ENCODE measurements at regions not wholly inside any gene's neighbourhood (a gene's known extent, or its start where the extent isn't known, plus 50 kb on each side); places are given as distances from the start of the nearest gene placed in this dataset.
"Not testable (repeated sequence)": the region's sequence is repeated elsewhere in the genome, so short reads cannot be mapped to it uniquely, and the experiment has no call there.

- no peak for DNase-seq (ENCODE audit: low spot score)
These were observed 180.6 kb downstream of the FAM43A start for GRCh38 chr3:194866236-194866635.

GRCh38 chr3:194867270-194867983 lies 181.7 kb downstream of the FAM43A start:
- DNase-seq (ENCODE audit: low spot score) = no peak

- DNase-seq (ENCODE audit: low spot score) = no peak
These were observed 183.1 kb downstream of the FAM43A start for GRCh38 chr3:194868831-194869230.

DNA sequence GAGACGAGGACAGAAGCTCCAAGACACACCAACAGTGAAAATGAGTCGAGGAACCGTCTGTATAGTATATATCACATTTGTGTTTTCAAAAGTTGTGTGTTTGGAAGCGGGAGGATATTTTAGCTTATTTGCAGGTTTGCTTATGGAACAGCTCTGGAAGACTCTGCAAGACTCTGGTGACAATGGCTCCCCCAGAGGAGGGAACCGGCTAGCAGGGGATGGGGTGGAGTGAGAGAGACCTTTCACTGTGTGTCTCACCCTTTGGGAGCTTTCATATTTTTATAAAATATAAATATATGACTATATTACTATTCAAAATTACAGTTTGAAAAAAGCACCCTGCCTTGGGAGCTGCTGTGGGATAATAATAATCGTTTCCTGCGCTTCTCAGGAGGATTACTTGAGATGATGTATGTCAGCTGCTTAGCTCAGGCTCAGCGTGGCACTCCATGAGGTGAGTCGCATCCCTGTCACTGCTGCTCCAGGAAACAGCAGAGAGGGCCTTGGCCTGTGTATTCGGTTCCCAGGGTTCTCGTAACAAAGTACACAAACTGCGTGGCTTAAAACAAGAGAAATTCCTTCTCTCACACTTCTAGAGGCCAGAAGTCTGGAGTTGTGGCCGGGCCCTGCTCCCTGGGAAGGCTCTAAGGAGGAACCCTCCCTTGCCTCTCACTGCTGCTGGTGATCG lies 183.9 kb downstream of the FAM43A start:
- no peak for DNase-seq (ENCODE audit: low spot score)

DNA sequence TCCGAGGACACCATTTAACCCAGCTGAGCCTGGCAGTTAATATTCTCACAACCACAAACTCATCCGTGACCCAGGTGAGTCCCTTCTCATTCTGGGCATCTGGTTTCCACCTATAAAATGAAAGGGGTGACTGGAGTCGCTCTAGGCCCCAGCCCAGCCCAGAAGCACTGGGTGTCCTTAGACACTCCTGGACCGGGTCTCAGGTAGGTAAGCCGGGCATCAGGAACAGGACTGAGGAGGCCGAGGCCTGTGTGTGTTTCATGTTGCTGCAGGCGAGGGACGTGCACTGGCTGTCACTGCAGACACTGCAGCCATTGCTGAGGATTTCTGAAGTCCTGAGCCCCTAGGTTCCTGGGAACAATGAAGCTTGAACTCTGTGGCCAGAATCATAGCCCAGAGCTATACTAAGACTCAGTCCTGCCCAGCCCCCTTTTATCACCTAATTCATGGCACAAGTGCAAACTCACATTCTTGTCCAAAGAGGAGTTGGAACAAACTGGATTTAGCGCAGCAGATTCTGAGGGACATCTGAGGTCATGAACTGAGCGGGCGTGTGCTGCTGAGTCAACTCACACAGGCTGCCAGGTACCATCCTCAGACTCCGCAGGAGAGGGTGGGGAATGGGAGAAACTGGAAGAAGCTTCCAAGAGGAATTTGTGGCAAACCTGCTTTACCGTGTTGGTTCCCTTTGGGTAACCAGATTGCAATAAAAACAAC lies 184.9 kb downstream of the FAM43A start:
- DNase-seq (ENCODE audit: low spot score) = no peak

GRCh38 chr3:194871143-194871863 lies 185.6 kb downstream of the FAM43A start:
- DNase-seq (ENCODE audit: low spot score) = no peak

- no peak for DNase-seq (ENCODE audit: low spot score)
These were observed 186.4 kb downstream of the FAM43A start for GRCh38 chr3:194871864-194872668.

- no peak for DNase-seq (ENCODE audit: low spot score)
These were observed 186.9 kb downstream of the FAM43A start for GRCh38 chr3:194872669-194872977.

GRCh38 chr3:194873474-194873873 lies 187.8 kb downstream of the FAM43A start:
- DNase-seq (ENCODE audit: low spot score) = not testable (repeated sequence)

DNA sequence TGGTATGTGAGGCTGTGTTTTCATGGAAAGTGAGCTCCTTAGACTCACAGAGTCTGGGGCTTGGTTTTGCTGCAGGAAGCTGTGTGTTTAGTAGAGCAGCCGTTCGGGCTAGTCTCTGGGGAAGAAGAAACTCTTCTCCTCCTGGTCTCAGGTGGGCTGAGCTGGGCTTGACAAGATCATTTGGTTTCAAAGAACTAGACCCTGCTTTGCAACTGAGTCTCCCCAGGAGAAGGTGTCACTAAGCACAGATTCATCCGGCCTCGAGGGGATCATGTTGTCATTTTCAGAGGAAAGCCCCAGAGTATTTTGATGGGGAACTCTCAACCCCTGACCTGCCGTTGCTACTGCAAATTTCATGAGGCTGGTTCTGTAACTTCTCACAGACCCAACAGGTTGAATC lies 188.5 kb downstream of the FAM43A start:
- DNase-seq (ENCODE audit: low spot score) = no peak

DNA sequence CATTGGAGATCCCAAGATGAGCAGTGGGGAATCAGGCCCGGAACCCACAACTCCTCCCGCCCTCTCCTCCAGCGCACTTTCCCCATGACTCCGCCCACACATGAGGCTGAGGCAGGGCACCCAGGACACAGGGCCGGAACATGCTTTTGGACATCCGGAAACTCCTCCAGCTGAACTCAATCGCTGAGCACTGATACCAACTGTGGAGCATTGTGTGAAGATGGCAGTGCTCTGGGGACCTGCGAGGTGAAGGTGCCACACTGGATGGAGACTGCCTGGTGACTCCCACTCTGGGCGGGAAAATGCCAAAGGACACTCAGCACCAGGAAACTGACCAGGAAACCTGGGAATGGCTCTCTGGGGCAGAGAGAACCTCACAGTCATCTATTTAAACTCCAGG lies 189.1 kb downstream of the FAM43A start:
- no peak for DNase-seq (ENCODE audit: low spot score)

DNA sequence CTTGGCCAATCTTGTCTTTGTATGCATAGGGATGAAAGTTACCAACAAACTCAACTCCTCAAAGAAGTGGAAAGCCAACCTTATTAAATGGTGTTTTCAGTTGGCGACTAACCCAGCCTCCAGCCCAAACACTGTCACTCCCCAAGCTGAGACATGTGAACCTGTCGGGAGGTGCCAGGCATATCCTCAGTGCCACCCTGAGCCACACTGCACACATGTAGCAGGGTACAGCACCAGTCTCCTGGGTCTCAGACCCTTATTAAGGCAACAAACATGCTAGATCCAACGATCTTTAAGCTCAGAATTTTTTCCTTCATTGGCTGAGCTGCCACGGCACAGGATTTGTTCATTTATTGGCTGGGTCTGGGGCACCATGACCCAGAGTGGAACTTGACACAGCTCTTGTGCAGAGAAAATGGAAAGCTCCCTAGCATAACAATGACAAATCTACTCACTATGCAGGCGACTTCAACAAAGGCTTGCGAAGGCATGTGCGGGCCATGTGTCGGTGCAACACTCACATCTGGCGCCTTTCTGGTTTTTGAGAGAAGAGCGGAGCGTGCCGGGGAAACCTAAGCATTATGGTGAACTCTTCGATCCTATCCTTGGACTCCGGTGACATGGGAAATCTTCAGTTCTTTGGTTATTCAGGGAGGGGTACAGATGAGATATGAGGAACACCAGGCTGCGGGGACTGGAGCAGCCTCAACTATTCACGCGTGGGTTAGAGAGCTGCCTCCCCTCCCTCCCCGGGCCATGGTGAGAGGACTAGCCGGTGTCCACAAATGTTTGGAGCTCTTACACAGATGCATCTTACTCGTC lies 190.1 kb downstream of the FAM43A start:
- no peak for DNase-seq (ENCODE audit: low spot score)

DNA sequence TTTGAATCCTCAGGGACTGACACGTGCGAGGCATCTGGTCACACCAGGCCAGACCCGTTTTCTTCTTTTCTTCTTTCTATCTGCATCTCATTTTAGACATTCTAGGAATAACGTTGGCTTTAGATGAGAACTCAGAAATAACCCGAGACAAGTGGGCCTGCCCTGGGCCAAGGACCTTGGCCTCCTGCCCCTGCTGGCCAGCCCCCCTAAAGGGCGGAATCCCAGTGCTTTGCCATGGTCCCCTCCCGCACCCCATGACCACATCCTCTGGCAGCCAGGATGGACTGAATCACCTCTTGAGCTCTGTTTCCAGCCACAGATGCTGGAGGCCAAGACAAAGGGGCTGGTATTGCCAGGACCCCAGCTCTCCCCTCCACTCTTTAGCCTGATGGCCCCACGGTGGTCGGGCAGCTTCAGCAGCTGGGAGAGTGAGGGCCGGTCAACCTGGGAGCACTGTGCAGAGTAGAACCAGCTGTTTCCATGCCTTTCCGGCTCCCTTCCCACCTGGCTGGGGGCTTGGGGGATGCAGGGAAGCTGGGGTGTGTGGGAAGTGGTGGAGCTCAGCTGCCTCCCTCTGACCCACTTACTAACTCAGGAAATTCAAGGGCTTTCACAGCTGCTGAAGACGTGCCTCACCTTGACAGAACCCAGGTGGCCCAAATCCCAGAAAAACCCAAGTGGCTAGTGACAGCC lies 190.9 kb downstream of the FAM43A start:
- no peak for DNase-seq (ENCODE audit: low spot score)

- no peak for DNase-seq (ENCODE audit: low spot score)
These were observed 191.8 kb downstream of the FAM43A start for GRCh38 chr3:194877291-194878119.

DNA sequence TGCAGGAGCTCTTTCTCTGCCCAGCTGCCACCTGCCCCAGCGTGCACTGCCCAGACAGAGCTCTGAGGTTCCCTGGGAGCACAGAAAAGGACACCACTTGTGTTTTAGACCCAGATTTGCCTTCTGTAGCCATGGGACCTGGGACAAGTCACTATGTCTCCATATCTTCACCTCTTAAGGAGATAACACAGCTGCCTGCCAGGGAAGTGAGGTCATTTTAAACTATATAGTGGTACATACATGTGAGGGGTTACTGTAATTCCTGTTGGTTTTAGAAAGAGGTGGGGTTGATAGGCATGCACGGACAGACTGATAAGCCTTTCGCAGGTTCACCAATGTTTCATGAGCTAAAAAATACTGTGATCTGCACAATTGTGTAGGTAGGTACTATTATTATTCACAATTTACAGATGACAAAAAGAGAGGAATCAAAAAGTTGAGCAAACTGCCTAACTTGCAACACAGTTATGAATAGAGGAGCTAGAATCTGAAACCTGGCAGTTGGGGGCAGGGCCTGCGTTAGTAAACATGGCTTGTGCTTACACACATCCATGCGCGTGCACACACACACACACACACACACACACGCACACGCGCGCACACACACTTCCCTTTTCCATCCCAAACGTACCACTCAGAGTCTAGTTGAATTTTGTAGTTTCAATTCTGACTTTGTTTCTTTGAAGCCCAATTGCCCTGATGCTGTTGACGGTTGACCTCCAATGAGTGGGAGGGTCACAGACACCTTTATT lies 193.6 kb downstream of the FAM43A start:
- no peak for DNase-seq (ENCODE audit: low spot score)

DNA sequence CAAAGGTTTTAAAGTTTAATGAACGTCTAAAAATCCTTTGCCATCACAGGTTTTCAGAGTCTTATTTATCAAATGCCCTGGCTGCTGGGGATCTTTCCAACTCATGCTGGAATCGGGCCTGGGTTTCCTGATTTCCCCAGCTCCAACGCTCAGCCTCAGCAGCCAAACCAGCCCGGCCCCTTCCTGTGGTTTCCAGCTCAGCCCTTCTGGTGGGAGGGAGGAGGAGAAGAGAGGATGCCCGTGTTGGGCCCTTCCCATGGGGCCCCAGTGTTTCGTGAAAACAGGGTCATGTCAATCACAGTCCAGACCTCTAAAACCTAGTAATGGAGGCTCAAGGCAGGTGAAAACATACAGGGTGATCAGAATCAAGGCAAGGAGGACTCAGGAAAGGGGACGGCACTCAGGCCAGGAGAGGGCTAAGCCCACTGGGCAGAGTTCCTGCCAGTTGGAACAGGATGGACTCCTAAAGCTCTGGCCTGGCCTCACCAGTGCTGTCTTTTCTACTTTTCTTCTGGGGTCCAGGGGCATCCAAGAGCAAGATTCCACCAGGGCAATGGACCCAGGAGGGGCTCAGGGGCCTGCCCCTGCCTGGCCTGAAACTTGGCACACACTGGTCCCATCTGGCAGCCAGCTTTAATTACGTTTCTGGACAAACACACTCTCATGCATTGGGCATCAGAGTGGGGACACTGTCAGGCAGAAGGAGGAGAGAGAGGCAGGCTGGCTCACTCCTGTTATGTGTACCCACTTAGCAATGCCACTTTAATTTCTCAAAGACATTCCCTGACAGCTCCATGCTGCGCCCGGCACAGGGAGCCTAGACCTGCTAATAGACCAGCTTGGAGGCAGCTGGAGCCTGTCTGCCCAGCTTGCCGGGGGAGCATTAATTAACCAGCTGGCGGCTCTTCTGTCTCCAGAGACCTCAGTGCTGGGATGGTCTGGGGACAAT lies 194.6 kb downstream of the FAM43A start:
- peak; percentile 31 for DNase-seq (ENCODE audit: low spot score)
